GM21737 (cell line): ENCODE measurements at regions not wholly inside any gene's neighbourhood (a gene's known extent, or its start where the extent isn't known, plus 50 kb on each side); places are given as distances from the start of the nearest gene placed in this dataset.
"Not testable (repeated sequence)": the region's sequence is repeated elsewhere in the genome, so short reads cannot be mapped to it uniquely, and the experiment has no call there.

Experiments used
- ATAC-seq: cut with Tn5 transposase; IDR thresholded peaks from one replicate; pipeline ENCODE4 v1.9.1; 2021; ENCODE audit warnings: mild to moderate bottlenecking, moderate library complexity; ENCODE audit not compliant: unreplicated experiment

- no peak for ATAC-seq
Measured at GRCh38 chr16:65828296-65828695, 538.2 kb upstream of the CDH5 start.

- no peak for ATAC-seq
Measured at GRCh38 chr16:65827231-65827630, 539.3 kb upstream of the CDH5 start.

GRCh38 chr16:65825191-65825856 is 541.2 kb upstream of the CDH5 start:
- ATAC-seq, result no peak

GRCh38 chr16:65822148-65822547 is 544.3 kb upstream of the CDH5 start:
- ATAC-seq, result no peak

- ATAC-seq, result no peak
Measured at GRCh38 chr16:65819136-65819898, 547.2 kb upstream of the CDH5 start.

- no peak for ATAC-seq
Measured at GRCh38 chr16:65817799-65818198, 548.7 kb upstream of the CDH5 start.

- ATAC-seq, result no peak
Measured at GRCh38 chr16:65817066-65817465, 549.4 kb upstream of the CDH5 start.

- ATAC-seq, result no peak
Measured at GRCh38 chr16:65816556-65816955, 549.9 kb upstream of the CDH5 start.

GRCh38 chr16:65815707-65816106 is 550.8 kb upstream of the CDH5 start:
- ATAC-seq, result no peak

GRCh38 chr16:65813879-65814278 is 552.6 kb upstream of the CDH5 start:
- ATAC-seq, result not testable (repeated sequence)

- ATAC-seq, result no peak
Measured at GRCh38 chr16:65809627-65810026, 556.9 kb upstream of the CDH5 start.

- no peak for ATAC-seq
Measured at GRCh38 chr16:65808790-65809189, 557.7 kb upstream of the CDH5 start.

GRCh38 chr16:65807858-65808257 is 558.6 kb upstream of the CDH5 start:
- no peak for ATAC-seq

- ATAC-seq, result not testable (repeated sequence)
Measured at GRCh38 chr16:65805704-65806103, 560.8 kb upstream of the CDH5 start.

- no peak for ATAC-seq
Measured at GRCh38 chr16:65796481-65796880, 570.0 kb upstream of the CDH5 start.

- ATAC-seq, result no peak
Measured at GRCh38 chr16:65794973-65795372, 571.5 kb upstream of the CDH5 start.

GRCh38 chr16:65793781-65794180 is 572.7 kb upstream of the CDH5 start:
- no peak for ATAC-seq

GRCh38 chr16:65790768-65791167 is 575.7 kb upstream of the CDH5 start:
- no peak for ATAC-seq

- no peak for ATAC-seq
Measured at GRCh38 chr16:65789161-65789945, 577.1 kb upstream of the CDH5 start.

GRCh38 chr16:65788434-65789140 is 577.9 kb upstream of the CDH5 start:
- no peak for ATAC-seq

- ATAC-seq, result no peak
Measured at GRCh38 chr16:65787921-65788320, 578.6 kb upstream of the CDH5 start.
